MCF 10A (cell line): ENCODE measurements at regions not wholly inside any gene's neighbourhood (a gene's known extent, or its start where the extent isn't known, plus 50 kb on each side); places are given as distances from the start of the nearest gene placed in this dataset.

Source experiments
- BruUV-seq: library from RNA; stranded (reverse); fragments of 400-500 nt; replicated peaks from 2 replicates; lab custom pipeline; 2021; lab: Mats Ljungman, UMichigan
- CTCF ChIA-PET: fragments of 300-600 bp; sonication (Branson Sonifier 250); formaldehyde crosslinking; extraction: SDS; loops from one replicate; lab custom pipeline; 2021; ENCODE audit warnings: antibody characterized with exemption, inconsistent platforms; lab: Yijun Ruan, JAX
- POLR2A ChIA-PET: fragments of 300-600, 350-650 bp; sonication (Branson Sonifier 250); formaldehyde crosslinking; extraction: SDS; loops from one replicate; lab custom pipeline; 2020; ENCODE audit warnings: antibody characterized with exemption, inconsistent platforms; lab: Yijun Ruan, JAX
- DNase-seq: peaks from one replicate; pipeline ENCODE4 v3.0.0-alpha.2; 2018; ENCODE audit not compliant: unreplicated experiment
- H3K27ac Mint-ChIP-seq: one replicate; pipeline ENCODE4 v1.8.0; 2022; ENCODE audit warnings: mild to moderate bottlenecking, low read depth, mixed read lengths; ENCODE audit not compliant: unreplicated experiment
- H3K27me3 Mint-ChIP-seq: one replicate; pipeline ENCODE4 v1.8.0; 2022; ENCODE audit warnings: mixed read lengths; ENCODE audit not compliant: insufficient read depth, unreplicated experiment
- H3K36me3 Mint-ChIP-seq: one replicate; pipeline ENCODE4 v1.8.0; 2022; ENCODE audit warnings: mild to moderate bottlenecking, moderate library complexity, mixed read lengths; ENCODE audit not compliant: insufficient read depth, unreplicated experiment
- H3K4me1 Mint-ChIP-seq: one replicate; pipeline ENCODE4 v1.8.0; 2022; ENCODE audit warnings: mixed read lengths; ENCODE audit not compliant: insufficient read depth, unreplicated experiment
- H3K4me3 Mint-ChIP-seq: one replicate; pipeline ENCODE4 v1.8.0; 2022; ENCODE audit warnings: mild to moderate bottlenecking, moderate library complexity, mixed read lengths; ENCODE audit not compliant: unreplicated experiment
- H3K9me3 Mint-ChIP-seq: one replicate; pipeline ENCODE4 v1.8.0; 2022; ENCODE audit warnings: mixed read lengths; ENCODE audit not compliant: unreplicated experiment
- CTCF ChIP-seq: fragments of 200-600 bp; IDR thresholded peaks from one replicate; pipeline ENCODE4 v1.8.0; 2022; ENCODE audit warnings: antibody characterized with exemption, mild to moderate bottlenecking; ENCODE audit not compliant: unreplicated experiment
- intact Hi-C: fragments of 100-400 bp; cut with micrococcal nuclease; formaldehyde crosslinking; loops from 2 replicates; pipeline ENCODE4 v1.14.1; 2022

- CTCF ChIA-PET: interaction anchor here (1.2 kb wide), 1 partner anchor 156 kb away, joined by 6 read pairs; no protein-coding TSS in a partner anchor
- POLR2A ChIA-PET: interaction anchor here (1.0 kb wide), 1 partner anchor 11 kb away, joined by 3 read pairs; no protein-coding TSS in a partner anchor
- intact Hi-C loops: no loop called here
- Mint-ChIP-seq H3K9me3 (peaks cover 4% of the 10 kb centered on the region), H3K27ac (no peak overlapping the region), H3K4me3 (no peak overlapping the region), H3K27me3 (no peaks in the 10 kb centered on the region), H3K36me3 (no peaks in the 10 kb centered on the region), H3K4me1 (peaks cover 6% of the 10 kb centered on the region)
- no TSS peak for BruUV-seq
- no peak for TF ChIP-seq CTCF
- no peak for DNase-seq
Measured at GRCh38 chr20:19872001-19872400, 113.9 kb downstream of the RIN2 start.

GRCh38 chr20:19874040-19874727 is 116.1 kb downstream of the RIN2 start:
- Mint-ChIP-seq H3K27ac (no peak overlapping the region), H3K27me3 (no peaks in the 10 kb centered on the region), H3K4me3 (no peak overlapping the region), H3K36me3 (no peaks in the 10 kb centered on the region), H3K9me3 (no peaks in the 10 kb centered on the region), H3K4me1 (no peaks in the 10 kb centered on the region)
- DNase-seq: no peak
- ChIA-PET CTCF (interaction anchor here (0.8 to 1.4 kb wide), 4 partner anchors 9 to 101 kb away, joined by 3 to 7 read pairs (median 3); no protein-coding TSS in a partner anchor), POLR2A (no interaction called here)
- no peak for TF ChIP-seq CTCF
- intact Hi-C loops: no loop called here
- no TSS peak for BruUV-seq

GRCh38 chr20:19875376-19876221 is 117.5 kb downstream of the RIN2 start:
- no peak for TF ChIP-seq CTCF
- POLR2A ChIA-PET: no interaction called here

More at GRCh38 chr20:19875376-19876221, 117.5 kb downstream of the RIN2 start:
- Mint-ChIP-seq H3K4me3 (no peak overlapping the region), H3K4me1 (peaks cover 4% of the 10 kb centered on the region), H3K27me3 (no peaks in the 10 kb centered on the region), H3K27ac (no peak overlapping the region), H3K36me3 (no peaks in the 10 kb centered on the region), H3K9me3 (no peaks in the 10 kb centered on the region)
- CTCF ChIA-PET: interaction anchor here (1.1 to 1.7 kb wide), 4 partner anchors 42 to 188 kb away, joined by 3 to 7 read pairs (median 4); no protein-coding TSS in a partner anchor
- BruUV-seq: no TSS peak
- intact Hi-C loops: no loop called here
- DNase-seq: peak; percentile 22
